ENCODE measurements at regions not wholly inside any gene's neighbourhood (a gene's known extent, or its start where the extent isn't known, plus 50 kb on each side); places are given as distances from the start of the nearest gene placed in this dataset.
A peak's percentile ranks its signal among the peaks of the same experiment; 100 is the strongest.
"Not testable (repeated sequence)": the region's sequence is repeated elsewhere in the genome, so short reads cannot be mapped to it uniquely, and the experiment has no call there.

- H3K4me1 Mint-ChIP-seq (ENCODE audit: low read depth); H3K27me3 Mint-ChIP-seq (ENCODE audit: low read depth); H3K27ac Mint-ChIP-seq (ENCODE audit: unreplicated experiment); H3K4me3 Mint-ChIP-seq (ENCODE audit: unreplicated experiment); DNase-seq (ENCODE audit: low spot score); H3K36me3 Mint-ChIP-seq (ENCODE audit: low read depth); H3K9me3 Mint-ChIP-seq (ENCODE audit: low read depth): not testable (repeated sequence)
Observed at GRCh38 chr2:89130665-89131308, 439.3 kb downstream of the RPIA start.

- H3K9me3 Mint-ChIP-seq (ENCODE audit: low read depth); H3K4me1 Mint-ChIP-seq (ENCODE audit: low read depth); H3K27me3 Mint-ChIP-seq (ENCODE audit: low read depth); DNase-seq (ENCODE audit: low spot score); H3K27ac Mint-ChIP-seq (ENCODE audit: unreplicated experiment); H3K36me3 Mint-ChIP-seq (ENCODE audit: low read depth); H3K4me3 Mint-ChIP-seq (ENCODE audit: unreplicated experiment): not testable (repeated sequence)
Observed at GRCh38 chr2:89142959-89143358, 451.5 kb downstream of the RPIA start.

GRCh38 chr2:89145342-89145741, 453.9 kb downstream of the RPIA start:
- DNase-seq (ENCODE audit: low spot score); H3K4me3 Mint-ChIP-seq (ENCODE audit: unreplicated experiment); H3K27me3 Mint-ChIP-seq (ENCODE audit: low read depth); H3K9me3 Mint-ChIP-seq (ENCODE audit: low read depth); H3K36me3 Mint-ChIP-seq (ENCODE audit: low read depth); H3K4me1 Mint-ChIP-seq (ENCODE audit: low read depth); H3K27ac Mint-ChIP-seq (ENCODE audit: unreplicated experiment): not testable (repeated sequence)

- not testable (repeated sequence) for H3K9me3 Mint-ChIP-seq (ENCODE audit: low read depth); H3K4me3 Mint-ChIP-seq (ENCODE audit: unreplicated experiment); H3K36me3 Mint-ChIP-seq (ENCODE audit: low read depth); H3K27me3 Mint-ChIP-seq (ENCODE audit: low read depth); DNase-seq (ENCODE audit: low spot score); H3K27ac Mint-ChIP-seq (ENCODE audit: unreplicated experiment); H3K4me1 Mint-ChIP-seq (ENCODE audit: low read depth)
Observed at GRCh38 chr2:89148256-89148655, 456.8 kb downstream of the RPIA start.

GRCh38 chr2:89151699-89152098, 460.2 kb downstream of the RPIA start:
- not testable (repeated sequence) for H3K27ac Mint-ChIP-seq (ENCODE audit: unreplicated experiment)

GRCh38 chr2:89152501-89152900, 461.0 kb downstream of the RPIA start:
- H3K9me3 Mint-ChIP-seq (ENCODE audit: low read depth); H3K4me1 Mint-ChIP-seq (ENCODE audit: low read depth); H3K36me3 Mint-ChIP-seq (ENCODE audit: low read depth): not testable (repeated sequence)

More at GRCh38 chr2:89151699-89152098, 460.2 kb downstream of the RPIA start:
- not testable (repeated sequence) for H3K4me3 Mint-ChIP-seq (ENCODE audit: unreplicated experiment); H3K9me3 Mint-ChIP-seq (ENCODE audit: low read depth); H3K27me3 Mint-ChIP-seq (ENCODE audit: low read depth); H3K36me3 Mint-ChIP-seq (ENCODE audit: low read depth); H3K4me1 Mint-ChIP-seq (ENCODE audit: low read depth); DNase-seq (ENCODE audit: low spot score)

GRCh38 chr2:89153210-89153609, 461.7 kb downstream of the RPIA start:
- H3K27ac Mint-ChIP-seq (ENCODE audit: unreplicated experiment); H3K36me3 Mint-ChIP-seq (ENCODE audit: low read depth); H3K4me1 Mint-ChIP-seq (ENCODE audit: low read depth); H3K27me3 Mint-ChIP-seq (ENCODE audit: low read depth); DNase-seq (ENCODE audit: low spot score); H3K9me3 Mint-ChIP-seq (ENCODE audit: low read depth); H3K4me3 Mint-ChIP-seq (ENCODE audit: unreplicated experiment): not testable (repeated sequence)

More at GRCh38 chr2:89152501-89152900, 461.0 kb downstream of the RPIA start:
- H3K27ac Mint-ChIP-seq (ENCODE audit: unreplicated experiment); H3K4me3 Mint-ChIP-seq (ENCODE audit: unreplicated experiment); H3K27me3 Mint-ChIP-seq (ENCODE audit: low read depth); DNase-seq (ENCODE audit: low spot score): not testable (repeated sequence)

GRCh38 chr2:89154247-89154682, 462.8 kb downstream of the RPIA start:
- H3K36me3 Mint-ChIP-seq (ENCODE audit: low read depth); H3K4me1 Mint-ChIP-seq (ENCODE audit: low read depth); H3K27ac Mint-ChIP-seq (ENCODE audit: unreplicated experiment); H3K27me3 Mint-ChIP-seq (ENCODE audit: low read depth); H3K9me3 Mint-ChIP-seq (ENCODE audit: low read depth); DNase-seq (ENCODE audit: low spot score); H3K4me3 Mint-ChIP-seq (ENCODE audit: unreplicated experiment): not testable (repeated sequence)
- peak; percentile 65 for TF ChIP-seq CTCF (IDR thresholded peaks at IDR 0.05)

- H3K27me3 Mint-ChIP-seq (ENCODE audit: low read depth); H3K4me1 Mint-ChIP-seq (ENCODE audit: low read depth); H3K4me3 Mint-ChIP-seq (ENCODE audit: unreplicated experiment); H3K9me3 Mint-ChIP-seq (ENCODE audit: low read depth); DNase-seq (ENCODE audit: low spot score); H3K27ac Mint-ChIP-seq (ENCODE audit: unreplicated experiment); H3K36me3 Mint-ChIP-seq (ENCODE audit: low read depth): not testable (repeated sequence)
Observed at GRCh38 chr2:89160306-89160705, 468.8 kb downstream of the RPIA start.

GRCh38 chr2:89161626-89162025, 470.2 kb downstream of the RPIA start:
- H3K36me3 Mint-ChIP-seq (ENCODE audit: low read depth); DNase-seq (ENCODE audit: low spot score); H3K4me3 Mint-ChIP-seq (ENCODE audit: unreplicated experiment); H3K27ac Mint-ChIP-seq (ENCODE audit: unreplicated experiment); H3K27me3 Mint-ChIP-seq (ENCODE audit: low read depth); H3K9me3 Mint-ChIP-seq (ENCODE audit: low read depth); H3K4me1 Mint-ChIP-seq (ENCODE audit: low read depth): not testable (repeated sequence)

GRCh38 chr2:89170506-89171173, 479.2 kb downstream of the RPIA start:
- DNase-seq (ENCODE audit: low spot score); H3K9me3 Mint-ChIP-seq (ENCODE audit: low read depth); H3K27me3 Mint-ChIP-seq (ENCODE audit: low read depth); H3K27ac Mint-ChIP-seq (ENCODE audit: unreplicated experiment); H3K4me3 Mint-ChIP-seq (ENCODE audit: unreplicated experiment); H3K4me1 Mint-ChIP-seq (ENCODE audit: low read depth); H3K36me3 Mint-ChIP-seq (ENCODE audit: low read depth): not testable (repeated sequence)

- DNase-seq (ENCODE audit: low spot score); H3K9me3 Mint-ChIP-seq (ENCODE audit: low read depth); H3K4me1 Mint-ChIP-seq (ENCODE audit: low read depth); H3K36me3 Mint-ChIP-seq (ENCODE audit: low read depth); H3K27me3 Mint-ChIP-seq (ENCODE audit: low read depth); H3K4me3 Mint-ChIP-seq (ENCODE audit: unreplicated experiment); H3K27ac Mint-ChIP-seq (ENCODE audit: unreplicated experiment): not testable (repeated sequence)
Observed at GRCh38 chr2:89171174-89171519, 479.7 kb downstream of the RPIA start.
